B cell (primary cell): ENCODE measurements at regions not wholly inside any gene's neighbourhood (a gene's known extent, or its start where the extent isn't known, plus 50 kb on each side); places are given as distances from the start of the nearest gene placed in this dataset.

ENCODE experiments used
- ATAC-seq: fragments of 200-7000 bp; cut with Tn5 transposase; one replicate; pipeline ENCODE4 v1.10.0; 2021; ENCODE audit warnings: low read depth, mild to moderate bottlenecking, moderate number of reproducible peaks, moderate library complexity
- CTCF ChIA-PET: fragments of 350-600 bp; sonication (Branson Sonifier 250); formaldehyde crosslinking; loops from one replicate; lab custom pipeline; 2021; ENCODE audit warnings: antibody characterized with exemption, inconsistent platforms; lab: Charles Lee
- POLR2A ChIA-PET: fragments of 350-600 bp; sonication (Branson Sonifier 250); formaldehyde crosslinking; loops from one replicate; lab custom pipeline; 2021; ENCODE audit warnings: antibody characterized with exemption; lab: Charles Lee
- DNase-seq: peaks from one replicate; pipeline ENCODE4 v3.0.0; 2013
- H2AFZ ChIP-seq: 2 replicates; pipeline ENCODE4 v1.6.1; 2012; ENCODE audit warnings: mild to moderate bottlenecking, low read depth, low read length; ENCODE audit not compliant: insufficient read depth, poor library complexity, severe bottlenecking
- H3K27ac ChIP-seq, 2 donors: 1 replicate in 1 of 2; 2 replicates in 1 of 2; pipeline ENCODE4 v1.5.1; 2012 to 2013; ENCODE audit warnings: low read length in 2 of 2, mild to moderate bottlenecking in 2 of 2, moderate library complexity in 1 of 2
- H3K27me3 ChIP-seq, 4 experiments: fragments of 200-600 bp in 1 of 4; sonication (generic) in 1 of 4; replicated peaks in 1 of 4; 1 replicate in 2 of 4; 2 replicates in 2 of 4; pipeline versions ENCODE4 v1.6.1 to v1.7.0; 2013 to 2016; ENCODE audit warnings: low read length in 3 of 4, mild to moderate bottlenecking in 2 of 4, mixed read lengths in 1 of 4, moderate library complexity in 1 of 4; ENCODE audit not compliant: insufficient read depth in 4 of 4, control insufficient read depth in 3 of 4; ENCODE audit errors: control extremely low read depth in 1 of 4
- H3K36me3 ChIP-seq, 2 experiments: replicated peaks in 1 of 2; 1 replicate in 1 of 2; 2 replicates in 1 of 2; pipeline versions ENCODE4 v1.6.1 to v1.7.1; 2013; ENCODE audit warnings: low read length in 1 of 2; ENCODE audit not compliant: insufficient read depth in 2 of 2, control insufficient read depth in 1 of 2; ENCODE audit errors: control extremely low read depth in 1 of 2, extremely low read depth in 1 of 2
- H3K4me1 ChIP-seq, 2 donors: fragments of 200-600 bp in 1 of 2; sonication (generic) in 1 of 2; 1 replicate in 1 of 2; 2 replicates in 1 of 2; pipeline versions ENCODE4 v1.5.1 to v1.6.1; 2013 to 2017; ENCODE audit warnings: low read length in 2 of 2; ENCODE audit not compliant: control insufficient read depth in 2 of 2, insufficient read depth in 2 of 2
- H3K4me2 ChIP-seq: replicated peaks from 2 replicates; pipeline ENCODE3; 2012; ENCODE audit warnings: mild to moderate bottlenecking, low read depth, low read length; ENCODE audit not compliant: poor library complexity, severe bottlenecking
- H3K4me3 ChIP-seq, 5 experiments: fragments of 200-600 bp in 1 of 5; sonication (generic) in 1 of 5; 1 replicate in 3 of 5; 2 replicates in 2 of 5; pipeline versions ENCODE4 v1.5.1 to v1.7.0; 2011 to 2016; ENCODE audit warnings: low read length in 4 of 5, mild to moderate bottlenecking in 4 of 5, low read depth in 2 of 5, control low read depth in 1 of 5, moderate library complexity in 1 of 5; ENCODE audit not compliant: insufficient read depth in 1 of 5; ENCODE audit errors: control extremely low read depth in 1 of 5, extremely low read depth in 1 of 5
- H3K79me2 ChIP-seq: fragments of 200-600 bp; sonication (generic); one replicate; pipeline ENCODE4 v1.6.0; 2016; ENCODE audit warnings: low read length; ENCODE audit not compliant: control insufficient read depth, insufficient read depth
- H3K9ac ChIP-seq: fragments of 200-600 bp; sonication (generic); 2 replicates; pipeline ENCODE4 v1.6.1; 2017; ENCODE audit warnings: mild to moderate bottlenecking, low read length, moderate library complexity
- H3K9me3 ChIP-seq, 3 donors: one replicate each; pipeline versions ENCODE4 v1.6.1 to v1.7.1; 2013; ENCODE audit warnings: low read length in 2 of 3; ENCODE audit not compliant: control insufficient read depth in 2 of 3, insufficient read depth in 1 of 3; ENCODE audit errors: control extremely low read depth in 1 of 3
- H4K20me1 ChIP-seq: 2 replicates; pipeline ENCODE4 v1.6.0; 2012; ENCODE audit warnings: mild to moderate bottlenecking, low read length; ENCODE audit not compliant: insufficient read depth, control insufficient read depth, poor library complexity, severe bottlenecking
- H3K27ac Mint-ChIP-seq: one replicate; pipeline ENCODE4 v1.8.0; 2021; ENCODE audit warnings: mixed read lengths
- H3K27me3 Mint-ChIP-seq: one replicate; pipeline ENCODE4 v1.8.0; 2021; ENCODE audit warnings: mixed read lengths
- H3K4me1 Mint-ChIP-seq: one replicate; pipeline ENCODE4 v1.8.0; 2021; ENCODE audit warnings: mixed read lengths
- H3K4me3 Mint-ChIP-seq: one replicate; pipeline ENCODE4 v1.8.0; 2021; ENCODE audit warnings: mixed read lengths
- H3K9me3 Mint-ChIP-seq: one replicate; pipeline ENCODE4 v1.8.0; 2022; ENCODE audit warnings: mixed read lengths; ENCODE audit not compliant: insufficient read depth
- EZH2 ChIP-seq: IDR thresholded peaks from 2 replicates; pipeline ENCODE4 v1.6.1; 2012; ENCODE audit warnings: borderline replicate concordance, low read depth, mild to moderate bottlenecking, moderate library complexity, low read length; ENCODE audit not compliant: insufficient read depth, poor library complexity, severe bottlenecking
- WGBS: methylation state at CpG from one replicate; pipeline ENCODE4 v1.1.5; 2013; ENCODE audit warnings: missing lambda C conversion rate; ENCODE audit not compliant: insufficient coverage; 5-methylcytosine and 5-hydroxymethylcytosine counted together
- intact Hi-C: fragments of 100-400 bp; cut with micrococcal nuclease; formaldehyde crosslinking; loops from one replicate; pipeline ENCODE4 v1.10.0; 2022
- TF ChIP-seq, protein P1 (sequence below): fragments of 200-600 bp; IDR thresholded peaks from one replicate; pipeline ENCODE4 v1.8.0; 2022; ENCODE audit warnings: antibody characterized with exemption, mild to moderate bottlenecking

DNA sequence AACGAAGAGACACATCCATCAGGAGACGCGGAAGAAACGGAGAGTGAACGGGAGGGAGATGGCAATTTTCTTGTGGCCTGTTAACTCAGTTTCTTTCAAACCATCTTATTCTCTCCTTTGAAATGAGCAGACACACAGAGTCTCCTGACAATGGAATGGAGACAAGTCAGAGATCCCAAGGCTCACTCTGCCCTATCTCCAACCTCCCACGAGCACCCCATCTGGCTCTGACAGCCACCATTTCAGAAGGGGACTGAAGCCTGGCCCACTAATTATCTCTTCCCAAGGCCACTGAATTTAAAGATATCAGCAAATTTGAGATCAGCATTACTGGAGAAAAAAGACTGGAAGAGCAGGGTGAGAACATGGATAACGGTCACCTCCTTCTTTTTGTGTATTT, 215.6 kb downstream of the DHX15 start:
- no peaks in the 10 kb centered on the region for H3K36me3 ChIP-seq
- TF ChIP-seq, protein P1, sequence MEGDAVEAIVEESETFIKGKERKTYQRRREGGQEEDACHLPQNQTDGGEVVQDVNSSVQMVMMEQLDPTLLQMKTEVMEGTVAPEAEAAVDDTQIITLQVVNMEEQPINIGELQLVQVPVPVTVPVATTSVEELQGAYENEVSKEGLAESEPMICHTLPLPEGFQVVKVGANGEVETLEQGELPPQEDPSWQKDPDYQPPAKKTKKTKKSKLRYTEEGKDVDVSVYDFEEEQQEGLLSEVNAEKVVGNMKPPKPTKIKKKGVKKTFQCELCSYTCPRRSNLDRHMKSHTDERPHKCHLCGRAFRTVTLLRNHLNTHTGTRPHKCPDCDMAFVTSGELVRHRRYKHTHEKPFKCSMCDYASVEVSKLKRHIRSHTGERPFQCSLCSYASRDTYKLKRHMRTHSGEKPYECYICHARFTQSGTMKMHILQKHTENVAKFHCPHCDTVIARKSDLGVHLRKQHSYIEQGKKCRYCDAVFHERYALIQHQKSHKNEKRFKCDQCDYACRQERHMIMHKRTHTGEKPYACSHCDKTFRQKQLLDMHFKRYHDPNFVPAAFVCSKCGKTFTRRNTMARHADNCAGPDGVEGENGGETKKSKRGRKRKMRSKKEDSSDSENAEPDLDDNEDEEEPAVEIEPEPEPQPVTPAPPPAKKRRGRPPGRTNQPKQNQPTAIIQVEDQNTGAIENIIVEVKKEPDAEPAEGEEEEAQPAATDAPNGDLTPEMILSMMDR = no peak
- TF ChIP-seq EZH2 = no peak
- WGBS = 86% methylated on average over 1 of the region's 7 CpGs
- ATAC-seq = no peak
- Mint-ChIP-seq H3K4me3 (no peak overlapping the region), H3K27me3 (no peaks in the 10 kb centered on the region), H3K27ac (no peak overlapping the region), H3K4me1 (no peaks in the 10 kb centered on the region), H3K9me3 (peaks cover 2% of the 10 kb centered on the region)
- H3K4me1 ChIP-seq = no peaks in the 10 kb centered on the region
- H3K27me3 ChIP-seq = no peaks in the 10 kb centered on the region
- no peak overlapping the region for H3K9ac ChIP-seq
- CTCF ChIA-PET = no interaction called here
- no peak overlapping the region for H3K4me2 ChIP-seq
- H2AFZ ChIP-seq = no peak overlapping the region
- no peak for DNase-seq
- no peaks in the 10 kb centered on the region for H3K9me3 ChIP-seq
- H3K27ac ChIP-seq = no peak overlapping the region
- no peak overlapping the region for H3K4me3 ChIP-seq
- no peaks in the 10 kb centered on the region for H4K20me1 ChIP-seq
- intact Hi-C loops = no loop called here
- H3K79me2 ChIP-seq = no peaks in the 10 kb centered on the region
- POLR2A ChIA-PET = no interaction called here

DNA sequence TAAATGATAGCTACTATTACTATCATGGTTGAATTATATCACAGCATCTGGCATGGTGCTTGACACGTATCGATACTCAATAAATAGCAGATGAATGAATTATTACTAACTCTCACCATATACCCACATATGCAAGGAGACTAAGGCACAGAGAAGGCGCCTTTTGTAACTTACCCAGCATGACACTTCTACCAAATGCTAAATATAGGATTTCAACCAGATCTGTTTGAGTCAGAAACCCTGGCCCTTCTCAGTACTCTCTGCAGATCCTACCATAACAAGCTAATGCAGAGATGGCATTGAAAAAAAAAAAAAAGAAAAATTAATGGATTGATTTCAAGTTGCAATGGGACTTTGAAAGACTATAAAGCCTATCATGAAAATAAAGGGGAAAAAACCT, 219.5 kb downstream of the DHX15 start:
- H3K27me3 Mint-ChIP-seq = no peaks in the 10 kb centered on the region
- Histone ChIP-seq H3K9me3 (no peaks in the 10 kb centered on the region), H3K27me3 (no peaks in the 10 kb centered on the region), H4K20me1 (no peaks in the 10 kb centered on the region), H2AFZ (no peak overlapping the region), H3K79me2 (no peaks in the 10 kb centered on the region), H3K9ac (no peak overlapping the region), H3K4me3 (no peak overlapping the region), H3K27ac (no peak overlapping the region), H3K4me1 (no peaks in the 10 kb centered on the region), H3K4me2 (no peak overlapping the region), H3K36me3 (no peaks in the 10 kb centered on the region)
- no peak overlapping the region for H3K27ac Mint-ChIP-seq
- no peaks in the 10 kb centered on the region for H3K4me1 Mint-ChIP-seq
- intact Hi-C loops = loop anchor here (5.0 kb wide), 1 partner anchor 652 kb away; no protein-coding TSS in a partner anchor
- WGBS = 100% methylated on average over 2 of the region's 3 CpGs
- ChIA-PET POLR2A (no interaction called here), CTCF (no interaction called here)
- H3K4me3 Mint-ChIP-seq = no peak overlapping the region
- TF ChIP-seq EZH2 = no peak
- TF ChIP-seq, protein P1 = no peak
- ATAC-seq = no peak
- H3K9me3 Mint-ChIP-seq = no peaks in the 10 kb centered on the region
- DNase-seq = no peak
